BLaER1 (cell line): ENCODE measurements at regions not wholly inside any gene's neighbourhood (a gene's known extent, or its start where the extent isn't known, plus 50 kb on each side); places are given as distances from the start of the nearest gene placed in this dataset.
"Not testable (repeated sequence)": the region's sequence is repeated elsewhere in the genome, so short reads cannot be mapped to it uniquely, and the experiment has no call there.

Experiments
- H3K27ac ChIP-seq: shearing (Covaris generic); formaldehyde crosslinking; 2 replicates; pipeline ENCODE4 v1.8.1; 2022
- H3K27me3 ChIP-seq: shearing (Covaris generic); formaldehyde crosslinking; 2 replicates; pipeline ENCODE4 v1.8.1; 2022
- H3K36me3 ChIP-seq: shearing (Covaris generic); formaldehyde crosslinking; 2 replicates; pipeline ENCODE4 v1.8.1; 2022
- H3K4me1 ChIP-seq: shearing (Covaris generic); formaldehyde crosslinking; 2 replicates; pipeline ENCODE4 v1.8.1; 2022
- H3K4me2 ChIP-seq: shearing (Covaris generic); formaldehyde crosslinking; 2 replicates; pipeline ENCODE4 v1.8.1; 2022
- H3K4me3 ChIP-seq: shearing (Covaris generic); formaldehyde crosslinking; 2 replicates; pipeline ENCODE4 v1.8.1; 2022
- H3K9ac ChIP-seq: shearing (Covaris generic); formaldehyde crosslinking; 2 replicates; pipeline ENCODE4 v1.8.1; 2022
- H3K9me3 ChIP-seq: shearing (Covaris generic); formaldehyde crosslinking; 2 replicates; pipeline ENCODE4 v1.8.1; 2022
- H4K20me1 ChIP-seq: shearing (Covaris generic); formaldehyde crosslinking; 2 replicates; pipeline ENCODE4 v1.8.1; 2022
- Cebpa-rat ChIP-seq: shearing (Covaris generic); IDR thresholded peaks from 2 replicates; pipeline ENCODE4 v1.8.1; 2022

DNA sequence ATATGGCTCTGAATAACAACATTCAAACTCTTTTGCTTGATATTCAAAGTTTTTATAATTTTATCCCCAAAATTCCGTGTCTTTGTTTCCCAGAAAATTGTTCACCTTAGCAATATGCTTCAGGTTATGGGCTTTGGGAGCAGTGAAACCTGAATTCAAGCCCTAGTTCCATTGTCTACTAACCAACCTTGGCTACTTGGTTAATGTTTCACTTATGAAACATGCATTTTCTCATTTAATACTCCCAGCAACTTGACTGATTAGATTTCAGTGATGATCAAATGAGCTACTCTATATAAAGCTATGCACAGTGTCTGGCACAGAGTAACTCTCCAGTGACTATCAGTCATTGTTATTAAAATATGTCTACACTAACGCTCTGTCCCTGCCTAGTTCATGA, 192.2 kb upstream of the TENT5A start:
- Histone ChIP-seq H3K27me3 (no peaks in the 10 kb centered on the region), H3K4me3 (no peak overlapping the region), H4K20me1 (no peaks in the 10 kb centered on the region), H3K27ac (no peak overlapping the region), H3K36me3 (no peaks in the 10 kb centered on the region), H3K9me3 (no peaks in the 10 kb centered on the region), H3K9ac (no peak overlapping the region), H3K4me2 (no peak overlapping the region), H3K4me1 (no peaks in the 10 kb centered on the region)
- TF ChIP-seq Cebpa-rat = no peak

DNA sequence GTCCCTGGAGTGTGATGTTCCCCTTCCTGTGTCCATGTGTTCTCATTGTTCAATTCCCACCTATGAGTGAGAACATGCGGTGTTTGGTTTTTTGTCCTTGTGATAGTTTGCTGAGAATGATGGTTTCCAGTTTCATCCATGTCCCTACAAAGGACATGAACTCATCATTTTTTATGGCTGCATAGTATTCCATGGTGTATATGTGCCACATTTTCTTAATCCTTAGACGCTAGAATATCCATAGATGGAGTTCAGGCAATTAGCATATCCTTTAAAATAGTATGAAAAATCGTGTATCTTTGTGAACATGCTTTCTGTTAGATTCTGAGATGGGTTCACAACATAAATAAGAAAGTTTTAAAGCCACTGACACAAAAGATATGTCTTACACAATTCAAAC, 190.4 kb upstream of the TENT5A start:
- not testable (repeated sequence) for H3K36me3 ChIP-seq, H3K4me3 ChIP-seq, H3K4me2 ChIP-seq, H4K20me1 ChIP-seq, H3K27me3 ChIP-seq, H3K9me3 ChIP-seq, H3K27ac ChIP-seq, H3K4me1 ChIP-seq, H3K9ac ChIP-seq

DNA sequence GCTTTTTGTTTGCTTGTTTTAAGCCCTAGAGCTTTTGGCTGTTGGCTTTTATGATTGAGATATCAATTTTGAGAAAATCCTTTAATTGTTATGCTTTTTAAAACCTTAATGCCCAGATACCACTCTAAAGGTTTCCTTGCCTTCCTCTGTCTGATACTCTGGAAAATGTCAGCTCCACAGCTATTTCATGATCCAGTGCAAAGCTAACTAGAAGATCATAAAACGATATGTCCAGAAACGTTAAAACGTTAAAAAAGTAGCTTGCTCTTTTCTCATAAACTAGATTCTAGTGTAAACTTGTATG, 189.5 kb upstream of the TENT5A start:
- Histone ChIP-seq H3K36me3 (no peaks in the 10 kb centered on the region), H3K4me2 (no peak overlapping the region), H3K9me3 (no peaks in the 10 kb centered on the region), H3K9ac (no peak overlapping the region), H4K20me1 (no peaks in the 10 kb centered on the region), H3K27ac (no peak overlapping the region), H3K4me3 (no peak overlapping the region), H3K27me3 (no peaks in the 10 kb centered on the region), H3K4me1 (no peaks in the 10 kb centered on the region)
- no peak for TF ChIP-seq Cebpa-rat

DNA sequence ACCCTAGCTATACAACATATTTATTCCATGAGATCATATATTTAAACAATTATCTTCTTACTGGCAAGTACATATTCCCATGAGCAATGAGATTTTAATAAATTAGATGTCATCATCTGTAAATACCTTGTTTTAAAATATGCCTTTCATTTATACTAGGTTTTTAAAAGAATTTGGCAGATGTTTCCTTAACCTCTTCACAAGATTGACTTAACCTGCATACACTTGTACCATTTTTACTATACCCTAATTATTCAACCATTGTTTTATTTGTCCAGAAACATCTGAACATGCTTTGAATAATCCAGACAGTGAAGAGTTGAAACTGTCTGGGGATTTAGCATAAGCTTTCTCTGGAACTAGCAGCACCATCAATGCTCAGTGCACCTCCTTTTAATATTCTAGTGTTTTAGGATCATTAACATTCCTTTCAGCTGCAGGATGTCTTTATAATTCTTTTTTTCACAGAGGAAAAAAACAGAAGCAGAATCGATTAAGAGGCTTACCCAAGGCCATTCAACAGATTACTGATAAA, 188.0 kb upstream of the TENT5A start:
- no peaks in the 10 kb centered on the region for H4K20me1 ChIP-seq
- H3K4me3 ChIP-seq = no peak overlapping the region
- no peaks in the 10 kb centered on the region for H3K9me3 ChIP-seq
- TF ChIP-seq Cebpa-rat = no peak
- no peak overlapping the region for H3K4me2 ChIP-seq
- no peaks in the 10 kb centered on the region for H3K27me3 ChIP-seq
- H3K9ac ChIP-seq = no peak overlapping the region
- no peak overlapping the region for H3K27ac ChIP-seq
- H3K36me3 ChIP-seq = no peaks in the 10 kb centered on the region
- no peaks in the 10 kb centered on the region for H3K4me1 ChIP-seq

DNA sequence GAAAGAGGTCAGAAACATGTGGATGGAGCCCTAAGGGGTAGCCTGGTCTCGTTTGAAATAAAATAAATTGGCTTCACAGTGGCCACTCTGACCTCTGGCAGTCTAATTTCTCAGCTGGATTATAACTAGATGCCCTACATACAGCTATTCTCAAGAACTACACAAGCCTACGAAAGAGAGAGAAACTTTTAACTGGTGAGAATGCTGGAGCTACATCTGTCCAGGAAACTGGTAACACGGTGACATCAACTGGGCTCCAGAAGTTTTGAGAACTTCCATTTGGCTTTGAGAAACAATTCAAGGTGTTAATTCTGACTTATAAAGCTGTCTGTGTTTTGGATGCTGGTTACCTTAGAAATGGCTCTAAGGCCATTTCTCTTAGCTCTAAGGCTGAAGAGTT, 187.3 kb upstream of the TENT5A start:
- Histone ChIP-seq H3K4me2 (no peak overlapping the region), H3K4me1 (no peaks in the 10 kb centered on the region), H3K36me3 (no peaks in the 10 kb centered on the region), H3K4me3 (no peak overlapping the region), H3K9me3 (no peaks in the 10 kb centered on the region), H3K27me3 (no peaks in the 10 kb centered on the region), H4K20me1 (no peaks in the 10 kb centered on the region), H3K27ac (no peak overlapping the region), H3K9ac (no peak overlapping the region)
- no peak for TF ChIP-seq Cebpa-rat

DNA sequence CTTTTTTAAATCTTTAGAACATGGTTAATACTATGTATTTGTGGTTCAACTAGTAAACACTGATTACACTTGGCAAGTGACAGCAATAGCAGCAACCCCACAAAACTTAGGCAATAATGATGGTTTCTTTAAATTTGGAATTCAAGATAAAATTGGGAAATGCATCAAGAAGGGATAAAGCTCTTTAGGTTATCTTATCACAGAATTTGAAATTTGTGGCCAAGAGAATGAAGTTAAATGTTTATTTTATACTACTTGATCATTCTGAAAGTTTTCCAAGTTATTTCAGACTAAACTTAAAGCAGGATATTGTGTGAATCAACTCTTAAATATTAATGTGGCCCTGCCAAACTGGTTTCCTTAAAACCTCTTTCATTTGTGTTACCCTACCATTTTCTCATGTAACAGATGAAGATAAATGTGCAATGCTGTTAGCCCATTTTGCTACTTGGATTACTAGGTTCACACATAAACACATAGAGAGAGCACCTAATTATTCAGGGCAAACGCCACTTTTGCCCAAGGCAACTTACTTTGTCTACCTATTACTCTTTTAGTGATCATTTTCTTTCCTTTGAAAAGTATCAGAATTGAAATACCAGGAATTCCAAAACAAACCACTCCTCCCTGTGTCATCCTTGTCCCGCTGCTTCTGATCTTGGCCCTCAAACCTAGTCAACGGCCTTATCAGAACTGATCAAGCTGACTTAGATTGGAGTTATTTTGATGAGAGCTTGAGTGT, 186.7 kb upstream of the TENT5A start:
- H3K4me1 ChIP-seq = no peaks in the 10 kb centered on the region
- no peak overlapping the region for H3K27ac ChIP-seq
- H3K9ac ChIP-seq = no peak overlapping the region
- H3K27me3 ChIP-seq = no peaks in the 10 kb centered on the region
- TF ChIP-seq Cebpa-rat = no peak
- H4K20me1 ChIP-seq = no peaks in the 10 kb centered on the region
- H3K4me2 ChIP-seq = no peak overlapping the region
- no peaks in the 10 kb centered on the region for H3K36me3 ChIP-seq
- no peak overlapping the region for H3K4me3 ChIP-seq
- no peaks in the 10 kb centered on the region for H3K9me3 ChIP-seq

DNA sequence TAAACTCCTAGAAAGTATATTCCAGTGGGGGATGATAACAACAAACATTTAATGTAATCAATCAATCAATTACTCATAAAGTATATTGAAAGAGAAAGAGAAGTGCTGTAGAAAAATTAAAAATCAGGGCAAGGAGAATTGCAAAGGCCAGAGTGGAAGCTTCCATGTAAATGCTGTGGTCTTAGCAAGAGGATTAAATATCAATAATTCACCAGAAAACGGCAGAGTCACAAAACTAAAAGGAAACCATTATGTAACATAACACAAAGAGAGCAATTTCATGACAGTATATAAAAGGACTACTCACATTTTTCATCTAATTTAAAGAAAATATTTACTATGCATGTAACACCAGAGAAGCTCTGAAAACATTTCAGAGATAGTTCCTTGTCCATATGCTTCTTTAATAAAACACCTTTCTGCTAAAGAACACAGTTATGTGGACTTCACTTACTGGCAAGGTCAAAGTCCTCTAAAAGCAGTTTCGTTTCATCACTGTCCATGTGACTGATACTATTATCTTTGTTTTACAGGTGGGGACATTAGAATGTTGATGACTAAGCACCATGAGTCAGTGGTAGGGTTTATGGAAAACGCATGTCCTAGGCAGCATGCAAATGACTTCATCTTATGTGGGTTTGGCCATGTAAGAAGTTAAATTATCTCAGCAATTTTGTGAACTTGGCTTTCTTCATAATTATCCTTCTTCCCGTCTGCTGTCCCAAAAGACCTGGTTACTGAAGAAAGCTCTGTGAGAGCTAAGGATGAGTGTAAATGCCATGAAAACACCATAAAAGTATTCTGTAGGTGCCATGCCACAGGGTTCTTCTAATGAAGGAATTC, 185.8 kb upstream of the TENT5A start:
- TF ChIP-seq Cebpa-rat = no peak
- H4K20me1 ChIP-seq = no peaks in the 10 kb centered on the region
- H3K27ac ChIP-seq = no peak overlapping the region
- no peak overlapping the region for H3K4me2 ChIP-seq
- H3K4me1 ChIP-seq = no peaks in the 10 kb centered on the region
- no peaks in the 10 kb centered on the region for H3K9me3 ChIP-seq
- no peaks in the 10 kb centered on the region for H3K36me3 ChIP-seq
- no peak overlapping the region for H3K9ac ChIP-seq
- no peak overlapping the region for H3K4me3 ChIP-seq
- H3K27me3 ChIP-seq = no peaks in the 10 kb centered on the region

DNA sequence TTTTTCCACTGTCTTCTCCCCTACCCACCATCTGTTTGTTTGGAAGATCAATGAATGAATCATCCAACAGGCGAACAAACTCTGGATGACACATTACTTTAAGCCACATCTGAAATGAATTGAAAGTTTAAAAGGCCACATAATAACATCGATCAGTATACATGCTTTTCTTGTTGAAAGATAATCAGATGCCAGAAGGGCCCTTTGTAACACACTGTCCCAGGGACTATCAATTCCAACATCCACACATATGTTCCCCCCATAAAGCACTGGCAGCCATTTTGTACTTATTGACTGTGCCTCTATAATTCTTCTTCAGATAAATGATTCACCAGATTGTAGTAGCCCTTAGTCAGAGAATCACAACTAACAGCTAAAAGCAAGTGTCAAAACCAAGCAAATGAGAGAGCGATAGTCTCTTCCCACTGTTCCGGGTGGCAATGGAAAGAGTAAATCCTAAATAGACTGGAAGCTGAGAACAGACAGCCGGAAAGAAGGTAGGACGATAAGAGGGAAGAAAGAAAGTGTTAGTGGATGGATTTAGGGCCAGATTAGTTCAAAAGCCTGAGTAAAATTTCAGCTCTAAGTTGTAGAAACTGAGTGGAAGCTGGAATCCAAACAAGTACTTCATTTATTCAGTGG, 184.9 kb upstream of the TENT5A start:
- Histone ChIP-seq H3K27me3 (no peaks in the 10 kb centered on the region), H3K4me2 (no peak overlapping the region), H3K9me3 (no peaks in the 10 kb centered on the region), H3K36me3 (no peaks in the 10 kb centered on the region), H3K27ac (no peak overlapping the region), H3K4me3 (no peak overlapping the region), H4K20me1 (no peaks in the 10 kb centered on the region), H3K9ac (no peak overlapping the region), H3K4me1 (no peaks in the 10 kb centered on the region)
- no peak for TF ChIP-seq Cebpa-rat

DNA sequence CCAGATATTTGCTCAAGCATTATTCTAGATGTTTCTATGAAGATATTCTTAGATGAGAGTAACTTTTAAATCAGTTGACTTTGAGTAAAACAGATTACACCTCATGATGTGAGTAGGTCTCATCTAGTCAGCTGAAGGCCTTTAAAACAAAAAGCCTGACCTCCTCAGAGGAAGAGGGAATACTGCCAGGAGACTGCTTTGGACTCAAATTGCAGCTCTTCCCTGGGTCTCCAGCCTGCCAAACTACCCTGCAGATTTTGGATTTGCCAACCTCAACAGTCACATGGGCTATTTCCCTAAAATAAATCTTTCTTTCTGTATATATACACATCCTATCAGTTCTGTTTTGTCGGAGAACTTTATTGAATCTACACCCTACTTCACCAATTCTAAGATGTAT, 182.5 kb upstream of the TENT5A start:
- Histone ChIP-seq H3K27me3 (no peaks in the 10 kb centered on the region), H3K4me3 (no peak overlapping the region), H3K4me2 (no peak overlapping the region), H3K9ac (no peak overlapping the region), H3K27ac (no peak overlapping the region), H3K4me1 (no peaks in the 10 kb centered on the region), H4K20me1 (no peaks in the 10 kb centered on the region), H3K36me3 (no peaks in the 10 kb centered on the region), H3K9me3 (no peaks in the 10 kb centered on the region)
- no peak for TF ChIP-seq Cebpa-rat

DNA sequence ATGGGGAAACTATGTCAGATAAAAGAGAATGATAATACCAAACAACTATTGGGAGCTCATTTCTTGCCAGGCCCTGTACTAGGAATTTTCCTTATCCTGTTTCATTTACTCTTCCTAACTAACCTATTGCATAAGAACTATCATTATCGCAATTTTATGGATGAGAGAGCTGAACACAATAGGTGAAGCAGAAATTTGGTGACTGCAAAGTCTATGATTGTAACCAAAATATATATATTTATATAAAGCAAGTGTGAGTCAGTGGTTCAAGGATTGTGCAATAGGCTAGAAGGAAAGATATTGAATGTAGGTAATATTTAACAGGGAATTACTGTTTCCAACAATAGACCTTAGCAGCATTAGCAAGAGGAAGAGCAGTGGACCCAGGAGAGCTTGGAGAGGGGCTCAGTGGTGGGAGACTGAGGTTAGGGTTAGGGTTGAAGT, 181.1 kb upstream of the TENT5A start:
- Histone ChIP-seq H3K4me3 (no peak overlapping the region), H3K27me3 (no peaks in the 10 kb centered on the region), H3K9me3 (no peaks in the 10 kb centered on the region), H3K9ac (no peak overlapping the region), H3K27ac (no peak overlapping the region), H3K4me2 (no peak overlapping the region), H4K20me1 (no peaks in the 10 kb centered on the region), H3K36me3 (no peaks in the 10 kb centered on the region), H3K4me1 (no peaks in the 10 kb centered on the region)
- TF ChIP-seq Cebpa-rat = no peak
